COLO668 (cell line): ENCODE measurements at regions not wholly inside any gene's neighbourhood (a gene's known extent, or its start where the extent isn't known, plus 50 kb on each side); places are given as distances from the start of the nearest gene placed in this dataset.
"Not testable (repeated sequence)": the region's sequence is repeated elsewhere in the genome, so short reads cannot be mapped to it uniquely, and the experiment has no call there.

Experiments used
- DNase-seq: peaks from one replicate; lab custom pipeline; 2025; ENCODE audit not compliant: unreplicated experiment; lab: John Stamatoyannopoulos, UW

DNA sequence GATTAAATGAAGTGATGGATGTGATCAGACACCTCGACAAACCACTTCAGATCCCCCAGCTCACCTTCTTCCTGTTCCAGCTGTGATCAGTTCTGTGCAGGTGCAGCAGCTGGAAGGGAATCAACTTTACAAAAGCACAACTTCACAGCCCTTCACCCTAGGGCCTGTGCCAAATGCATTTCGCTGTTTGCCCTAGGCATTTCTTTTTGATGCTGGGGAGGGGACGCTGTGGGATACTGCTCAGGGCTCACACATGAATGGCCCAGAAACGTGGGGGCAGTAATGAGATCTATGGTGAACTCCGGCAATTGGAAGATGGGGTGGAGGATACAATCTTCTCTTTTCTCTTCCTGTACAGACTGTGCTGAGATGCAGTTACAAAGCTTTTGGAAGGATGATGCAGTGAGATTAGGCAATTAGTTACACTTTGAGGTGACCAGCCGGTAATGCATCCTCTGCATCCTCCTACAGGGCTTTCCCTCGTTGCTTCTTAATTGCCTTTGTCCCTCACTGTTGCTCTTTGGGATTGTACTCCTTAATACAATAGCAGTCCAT, 215.1 kb upstream of the PITX2 start:
- no peak for DNase-seq

DNA sequence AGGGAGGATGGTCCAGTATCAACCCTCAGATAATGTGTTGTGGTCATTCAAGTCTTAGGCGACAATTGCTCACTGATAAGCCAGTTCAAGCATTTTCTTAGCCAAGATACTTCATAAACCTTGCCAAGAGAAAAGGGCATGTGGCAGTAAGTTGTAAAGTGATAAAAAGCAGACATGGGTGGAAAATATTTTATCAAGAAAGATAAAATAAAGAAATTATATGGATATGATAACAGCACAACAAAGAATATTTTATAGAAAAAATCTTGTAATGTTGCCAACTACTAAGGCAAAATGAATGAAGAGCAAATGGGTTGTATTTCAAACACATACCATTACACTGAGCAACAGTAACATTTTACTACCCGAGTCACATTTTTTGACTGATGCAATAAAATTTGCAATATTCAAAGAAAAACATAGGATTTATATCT, 217.4 kb upstream of the PITX2 start:
- no peak for DNase-seq

DNA sequence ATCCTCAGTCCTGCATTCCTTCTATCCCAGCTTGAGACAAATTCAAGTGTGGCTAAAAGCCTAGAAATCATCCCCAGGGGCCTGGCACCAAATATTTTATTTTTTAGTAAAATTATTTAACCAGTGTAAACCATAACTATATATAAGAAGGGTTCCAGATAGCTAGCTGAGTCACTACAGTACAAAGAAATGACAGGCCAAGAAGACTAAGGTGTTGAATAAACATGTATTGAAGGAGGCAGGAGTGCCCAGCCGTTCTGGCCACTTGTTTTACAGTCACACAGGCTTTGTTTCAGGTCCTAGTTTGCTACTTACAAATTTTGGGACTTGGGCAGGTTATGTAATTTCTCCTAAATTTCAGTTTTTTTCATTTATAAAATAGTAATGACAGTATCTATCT, 225.9 kb upstream of the PITX2 start:
- DNase-seq, result no peak

DNA sequence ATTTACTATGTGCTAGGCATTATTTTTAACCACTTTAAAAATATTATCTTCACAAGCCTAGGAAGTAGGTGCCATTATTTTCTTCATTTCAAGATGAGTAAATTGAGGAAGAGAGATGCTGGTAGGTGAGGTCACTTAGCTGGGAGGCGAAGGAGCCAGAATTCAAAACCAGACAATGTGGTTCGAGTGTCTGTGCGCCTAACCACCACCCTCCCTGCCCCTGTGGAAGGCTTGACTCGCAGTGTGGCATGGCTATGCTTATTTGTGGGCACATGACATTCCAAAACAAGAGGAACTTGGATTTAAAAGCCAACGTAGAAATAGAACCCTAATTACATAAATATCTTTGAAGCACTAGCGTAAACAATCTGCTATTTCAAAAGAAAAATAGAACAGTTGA, 226.6 kb upstream of the PITX2 start:
- no peak for DNase-seq

DNA sequence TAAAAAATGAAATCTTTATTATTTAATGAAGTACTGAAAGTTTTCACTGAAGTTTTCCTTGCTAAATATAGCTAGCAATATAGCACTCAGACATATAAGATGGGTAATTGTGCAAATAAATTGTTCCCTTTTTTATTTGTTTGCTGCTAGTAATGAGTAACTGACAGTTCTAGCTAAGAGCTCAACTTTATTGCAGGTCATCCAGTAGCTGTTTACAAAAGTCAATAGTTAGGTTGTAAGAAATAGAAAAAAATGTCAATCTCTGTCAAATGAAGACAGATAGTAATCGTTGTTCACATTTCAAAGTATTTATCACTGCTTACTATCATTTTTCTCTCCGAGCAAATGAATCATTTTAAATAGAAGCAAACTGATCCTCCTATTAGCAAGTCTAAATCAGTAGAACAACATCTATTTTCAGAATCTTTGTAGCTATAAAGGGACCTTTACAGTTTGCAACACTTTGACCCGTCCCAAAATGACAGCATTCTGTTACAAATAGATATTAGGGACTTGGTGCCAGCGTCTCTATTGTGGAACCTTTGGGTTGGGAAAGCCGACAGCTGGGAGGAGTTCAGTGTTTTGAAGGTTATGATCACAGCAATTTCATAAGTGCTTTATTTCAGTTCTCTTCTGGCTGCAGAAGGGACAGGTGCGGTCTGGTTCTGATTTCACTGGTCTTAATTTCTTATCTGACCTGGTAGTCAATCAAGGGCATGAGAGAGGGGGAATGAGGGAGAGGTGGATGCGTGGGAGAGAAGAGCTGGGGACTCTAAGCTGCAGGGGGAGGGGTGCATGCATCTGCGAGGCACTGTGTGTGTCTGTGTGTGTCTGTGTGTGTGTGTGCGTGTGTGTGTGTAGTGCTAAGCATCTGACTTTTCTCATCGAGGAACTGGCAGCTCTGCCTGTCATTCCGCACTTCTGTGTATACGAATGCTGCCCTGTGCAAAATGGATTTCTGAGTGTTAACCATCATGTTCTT, 227.9 kb upstream of the PITX2 start:
- DNase-seq, result peak; percentile 39

DNA sequence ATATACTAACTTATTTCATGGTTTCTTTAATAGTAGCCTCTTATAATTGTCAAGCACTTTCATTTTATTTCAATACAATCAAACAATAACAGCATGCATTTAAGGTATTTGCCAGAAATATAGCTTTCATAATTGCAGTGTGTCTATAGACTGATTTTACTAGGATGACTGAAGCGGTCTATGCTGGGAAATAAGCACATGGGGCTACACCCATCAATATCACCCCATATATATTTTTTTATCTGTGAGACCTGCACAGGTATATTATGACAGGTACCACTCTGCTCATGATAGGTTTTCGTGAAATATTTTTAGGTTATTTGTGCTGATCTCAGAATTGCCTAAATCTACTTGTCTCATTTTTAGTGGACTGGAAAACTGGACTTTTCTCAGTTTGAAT, 229.1 kb upstream of the PITX2 start:
- DNase-seq, result no peak

DNA sequence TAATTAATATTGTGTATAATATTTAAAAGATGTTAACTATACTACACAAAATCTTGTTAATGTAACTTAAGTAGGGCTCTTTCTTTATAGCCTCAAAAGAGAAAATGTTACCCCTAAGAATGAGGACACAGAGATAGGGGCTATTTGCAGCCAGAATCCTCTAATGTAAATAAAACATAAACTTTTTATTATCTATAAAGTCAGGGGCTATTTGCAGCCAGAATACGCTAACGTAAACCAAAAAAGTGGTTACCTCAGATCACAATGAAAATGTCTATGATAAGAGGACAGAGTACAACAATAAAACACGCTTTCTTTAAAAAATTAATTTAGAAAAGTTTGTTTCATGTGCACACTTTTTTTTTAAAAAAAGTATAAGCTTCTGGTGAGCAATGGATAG, 229.9 kb upstream of the PITX2 start:
- DNase-seq, result no peak

DNA sequence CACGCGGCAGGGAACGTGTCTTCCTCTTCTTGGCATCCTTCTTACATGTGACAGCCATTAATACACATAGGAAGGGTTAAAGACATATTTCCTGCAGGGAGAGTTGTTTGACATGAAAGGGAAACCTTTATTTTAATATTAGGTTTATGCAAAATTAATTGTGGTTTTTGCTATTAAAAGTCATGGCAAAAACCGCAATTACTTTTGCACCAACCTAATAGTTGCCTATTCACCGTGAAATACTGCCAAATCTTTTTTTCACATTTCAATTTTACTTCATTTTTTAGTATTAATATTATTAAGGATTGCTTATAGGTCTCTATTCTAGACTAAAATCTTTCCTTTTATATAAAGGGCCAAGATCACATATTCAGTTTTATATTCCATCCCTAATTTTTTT, 230.4 kb upstream of the PITX2 start:
- no peak for DNase-seq

DNA sequence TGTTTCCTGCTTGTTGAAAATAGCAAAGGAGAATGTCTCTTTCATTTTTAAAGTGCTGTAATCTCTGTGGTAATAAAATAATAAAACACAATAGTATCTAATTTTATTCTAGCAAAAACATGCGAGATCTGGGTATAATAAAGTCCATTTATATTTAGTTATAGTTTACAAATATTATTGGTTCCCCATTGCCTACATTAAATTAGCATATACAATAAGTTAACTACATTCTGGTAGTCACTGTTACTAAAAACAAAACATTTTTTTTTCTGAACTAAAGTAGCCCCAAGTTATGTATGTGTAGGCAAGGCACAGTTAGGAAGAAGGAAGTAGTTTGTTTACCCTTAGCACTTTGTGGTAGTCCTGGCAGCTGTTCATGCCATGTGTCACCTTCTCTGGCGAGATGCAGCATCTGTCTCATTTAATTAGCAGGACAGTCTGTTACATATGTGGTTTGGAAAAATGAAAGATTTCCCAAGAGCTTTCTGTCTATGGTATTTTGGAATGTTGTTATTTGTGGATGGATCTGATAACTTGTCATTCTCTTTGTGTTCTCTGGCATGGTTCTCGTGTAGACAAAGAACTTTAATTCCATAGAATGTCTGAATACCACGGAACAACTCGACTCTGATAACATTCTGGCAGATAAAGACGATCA, 231.3 kb upstream of the PITX2 start:
- peak; percentile 8 for DNase-seq

DNA sequence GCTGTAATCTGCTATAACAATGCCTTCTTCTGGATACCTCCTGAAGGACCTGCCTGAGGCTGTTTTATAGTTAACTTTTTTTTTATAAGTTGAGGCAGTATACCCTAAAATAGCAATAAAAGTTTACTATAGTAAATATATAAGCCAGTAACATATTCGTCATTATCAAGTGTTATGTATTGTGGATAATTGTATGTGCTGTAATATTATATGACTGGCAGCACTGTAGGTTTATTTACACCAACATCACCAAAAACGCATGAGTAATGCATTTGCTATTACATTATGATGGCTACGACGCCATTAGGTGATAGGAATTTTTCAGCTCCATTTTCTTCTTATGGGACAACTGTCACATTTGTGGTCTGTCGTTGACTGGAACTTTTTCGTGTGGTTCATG, 237.2 kb upstream of the PITX2 start:
- no peak for DNase-seq

DNA sequence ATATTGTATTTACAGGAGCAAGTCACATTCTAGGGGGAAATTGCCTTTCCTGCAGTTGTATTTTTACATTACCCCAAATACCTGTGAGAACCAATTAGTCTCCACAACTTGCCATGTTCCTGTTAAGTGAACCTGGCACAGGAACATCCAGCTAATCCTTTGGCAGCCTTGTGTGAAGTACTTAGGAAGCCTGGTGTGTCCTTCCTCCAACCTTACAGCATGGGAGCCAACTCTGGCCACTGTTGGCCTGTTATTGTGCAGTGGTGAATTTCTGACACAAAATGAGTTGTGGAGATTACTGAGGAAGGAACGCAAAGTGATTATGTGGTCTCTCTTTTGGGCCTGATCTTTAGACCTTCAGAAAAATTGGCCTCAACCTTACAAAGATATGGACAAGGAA, 238.0 kb upstream of the PITX2 start:
- no peak for DNase-seq

DNA sequence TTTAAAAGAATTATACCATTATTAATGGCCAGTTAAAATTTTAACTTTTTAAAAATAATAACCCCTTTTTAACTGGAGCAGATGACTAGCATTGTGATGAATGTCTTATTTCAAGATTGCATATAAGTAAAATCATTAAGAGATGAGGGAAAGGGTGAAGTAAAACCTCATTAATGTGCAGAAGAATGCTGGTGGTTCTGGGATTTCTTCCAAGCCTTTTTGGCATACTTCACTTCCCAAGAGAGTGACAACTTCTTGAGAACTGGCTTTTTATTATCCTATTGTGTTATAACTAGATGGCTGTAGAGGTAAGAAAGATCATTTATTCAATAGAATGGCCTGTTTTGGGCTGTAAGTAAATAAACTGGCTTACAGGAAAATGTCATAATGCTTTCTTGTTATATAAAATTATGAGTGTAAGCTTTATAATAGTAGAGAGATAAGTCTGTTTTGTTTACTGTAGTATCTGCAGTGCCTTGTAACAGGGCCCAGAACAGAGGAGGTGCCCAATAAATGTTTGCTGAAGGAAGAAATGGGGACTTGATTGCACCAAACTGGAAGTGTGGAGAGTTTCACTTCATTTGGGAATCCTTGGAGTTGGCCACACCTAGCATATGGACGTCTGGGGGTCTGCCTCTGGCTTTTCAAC, 242.9 kb upstream of the PITX2 start:
- DNase-seq, result no peak

DNA sequence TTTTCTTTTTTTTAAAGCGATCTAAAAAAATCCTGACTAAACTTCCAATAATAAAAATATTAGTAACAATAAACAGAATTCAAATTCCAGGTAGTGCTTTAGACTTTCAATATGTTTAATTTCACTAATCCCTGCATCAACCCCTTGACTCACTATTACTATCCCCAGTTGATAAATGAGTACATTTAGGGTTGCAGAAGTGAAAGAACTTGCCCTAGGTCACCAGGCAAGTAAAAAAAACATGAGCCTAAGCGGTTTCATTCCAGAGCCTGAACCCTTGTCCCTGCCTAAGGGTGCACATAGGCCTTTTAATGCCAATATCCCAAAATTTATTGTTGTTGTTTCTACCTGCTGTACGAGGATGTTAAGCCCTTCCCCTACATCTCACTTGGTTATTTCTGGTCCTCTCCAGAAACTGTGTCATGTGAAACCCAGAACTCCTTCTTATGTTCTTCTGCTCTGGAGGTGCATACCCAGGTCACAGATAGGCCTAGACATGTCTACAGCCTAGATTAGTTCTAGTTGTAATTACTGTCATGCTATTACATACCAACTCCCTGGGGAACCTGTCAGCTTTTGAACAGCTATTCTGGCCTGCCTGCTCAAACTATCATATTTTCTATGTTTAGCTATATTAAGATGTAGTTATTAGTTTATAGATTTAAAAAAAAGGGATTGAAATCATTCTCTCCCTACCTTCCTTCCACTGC, 244.5 kb upstream of the PITX2 start:
- no peak for DNase-seq

DNA sequence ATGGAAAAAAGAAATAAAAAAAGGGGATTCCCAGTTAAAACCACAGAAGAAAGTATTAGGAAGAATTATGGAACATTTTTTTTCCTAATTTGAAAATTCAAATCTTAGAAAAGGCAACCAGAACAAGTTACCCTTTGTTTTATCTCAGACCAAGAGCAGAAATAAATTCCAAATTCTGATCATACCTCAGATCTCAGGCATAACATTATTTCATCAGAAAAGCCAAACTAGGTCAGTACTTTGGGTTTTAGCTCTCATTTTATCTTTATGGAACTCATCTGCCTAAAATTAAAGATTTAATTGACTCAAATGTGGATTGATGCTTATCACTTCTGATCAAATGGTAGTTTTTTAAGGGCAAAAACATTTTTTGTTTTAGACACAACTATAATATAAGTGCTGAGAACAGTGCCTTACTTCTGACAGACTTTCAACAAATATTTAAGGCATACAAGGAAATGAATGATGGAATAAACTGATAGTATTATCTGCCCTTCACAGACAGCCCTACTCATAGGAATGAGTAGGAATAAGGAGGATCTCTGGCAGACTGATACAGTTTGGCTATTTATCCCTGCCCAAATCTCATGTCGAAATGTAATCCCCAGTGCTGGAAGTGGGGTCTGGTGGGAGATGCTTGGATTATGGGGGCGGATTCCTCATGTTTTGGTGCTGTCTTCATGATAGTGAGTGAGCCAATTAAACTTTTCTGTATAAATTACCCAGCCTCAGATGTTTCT, 245.3 kb upstream of the PITX2 start:
- no peak for DNase-seq

DNA sequence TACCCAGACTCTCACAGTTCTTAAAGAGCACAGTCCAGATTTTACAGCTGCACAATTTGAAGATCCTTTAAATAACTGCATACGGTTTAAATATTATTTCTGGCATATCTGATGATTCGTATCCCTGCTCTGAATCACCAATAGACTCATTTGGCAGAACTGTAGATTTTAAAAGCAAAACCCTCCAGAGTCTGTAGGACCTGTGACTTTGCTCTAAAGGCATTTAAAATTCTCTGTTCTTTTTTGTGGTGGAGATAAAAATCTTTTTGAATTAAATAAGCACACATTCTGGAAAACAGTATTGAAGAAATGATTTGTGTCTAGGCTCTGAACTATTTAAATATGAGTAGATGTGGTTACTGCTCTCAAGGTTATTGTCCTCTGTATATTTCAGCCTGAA, 246.2 kb upstream of the PITX2 start:
- DNase-seq, result no peak

DNA sequence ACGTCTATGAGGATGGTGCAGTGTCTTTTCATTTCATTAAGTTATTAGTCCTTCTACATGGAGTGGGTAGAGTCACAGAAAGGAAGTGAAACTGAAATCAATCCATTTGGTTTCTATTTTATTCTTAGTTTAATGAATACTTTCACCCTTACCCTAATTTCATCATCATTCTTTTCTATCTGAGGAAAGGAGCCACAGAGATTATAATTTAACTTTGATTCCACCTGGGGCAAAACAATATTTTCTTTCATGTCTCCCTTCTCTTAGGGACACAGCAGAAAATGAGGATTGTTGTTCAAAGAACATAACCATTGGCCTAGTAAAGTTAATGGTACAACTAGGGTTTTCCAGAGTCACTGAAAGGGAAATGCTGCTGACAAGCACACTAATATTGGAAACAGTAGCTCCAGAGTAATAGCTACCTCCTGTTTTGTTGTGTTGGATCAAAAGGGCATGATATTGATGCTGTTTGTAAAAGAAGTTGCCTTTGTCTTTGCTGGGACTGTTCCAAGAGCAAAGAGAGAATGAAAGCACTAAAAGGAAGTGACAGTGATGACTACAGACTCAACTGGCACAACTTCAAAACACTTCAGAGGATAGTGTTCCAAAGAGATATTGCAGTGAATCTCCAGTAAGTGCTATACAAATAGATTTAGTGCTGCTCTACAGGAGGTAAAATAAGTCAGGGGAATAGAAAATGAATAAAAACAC, 247.1 kb upstream of the PITX2 start:
- no peak for DNase-seq

DNA sequence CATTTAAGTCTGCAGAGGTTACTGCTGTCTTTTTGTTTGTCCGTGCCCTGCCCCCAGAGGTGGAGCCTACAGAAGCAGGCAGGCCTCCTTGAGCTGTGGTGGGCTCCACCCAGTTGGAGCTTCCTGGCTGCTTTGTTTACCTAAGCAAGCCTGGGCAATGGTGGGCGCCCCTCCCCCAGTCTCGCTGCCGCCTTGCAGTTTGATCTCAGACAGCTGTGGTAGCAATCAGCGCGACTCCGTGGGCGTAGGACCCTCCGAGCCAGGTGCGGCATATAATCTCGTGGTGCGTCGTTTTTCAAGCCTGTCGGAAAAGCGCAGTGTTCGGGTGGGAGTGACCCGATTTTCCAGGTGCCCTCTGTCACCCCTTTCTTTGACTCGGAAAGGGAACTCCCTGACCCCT, 253.3 kb upstream of the PITX2 start:
- DNase-seq, result not testable (repeated sequence)

DNA sequence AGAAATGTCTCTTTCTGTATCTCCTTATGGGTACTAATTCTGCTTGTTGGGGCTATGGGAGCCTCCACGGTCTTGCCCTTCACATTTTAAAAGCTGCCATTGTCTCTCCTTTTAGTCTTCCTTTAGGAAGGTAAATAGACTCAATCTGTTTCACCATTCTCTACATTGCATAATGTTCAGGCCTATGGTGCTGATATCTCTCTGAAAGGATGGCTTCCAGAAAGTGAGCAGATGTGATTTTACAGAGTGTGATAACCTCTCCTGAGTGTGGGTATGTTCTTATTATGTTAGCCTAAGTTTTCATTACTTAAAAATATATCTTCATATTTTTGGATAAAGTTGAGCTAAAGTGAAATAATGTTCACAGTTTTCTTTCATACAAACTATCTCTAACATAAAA, 254.0 kb upstream of the PITX2 start:
- no peak for DNase-seq

DNA sequence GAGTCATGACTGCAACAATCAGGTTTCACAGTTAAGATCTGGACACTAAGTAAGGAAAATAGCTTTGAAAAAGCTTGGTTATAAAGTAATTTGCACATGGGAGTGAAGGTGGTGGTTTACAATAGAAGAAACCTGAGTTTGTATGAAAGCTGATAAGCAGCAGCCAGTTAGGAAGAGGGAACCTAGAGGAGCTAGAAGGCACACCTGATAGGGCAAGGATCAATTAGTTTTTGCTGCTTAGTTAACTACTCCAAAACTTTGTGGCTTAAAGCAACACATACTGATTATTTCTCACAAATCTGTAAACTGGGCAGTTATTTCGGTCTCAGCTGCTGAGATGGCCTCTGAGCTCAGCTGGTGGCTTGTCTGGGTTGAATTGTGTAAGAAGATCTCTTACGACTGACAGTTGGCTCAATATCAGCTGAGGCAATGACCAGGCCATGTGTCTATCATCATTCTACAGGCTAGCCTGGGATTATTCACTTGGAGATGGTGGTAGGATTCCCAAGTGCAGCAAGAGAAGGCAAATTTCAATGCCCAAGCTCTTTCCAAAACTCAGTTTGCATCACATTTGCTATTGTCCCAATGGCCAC, 255.0 kb upstream of the PITX2 start:
- DNase-seq, result no peak
